ENCODE measurements at regions not wholly inside any gene's neighbourhood (a gene's known extent, or its start where the extent isn't known, plus 50 kb on each side); places are given as distances from the start of the nearest gene placed in this dataset.

DNA sequence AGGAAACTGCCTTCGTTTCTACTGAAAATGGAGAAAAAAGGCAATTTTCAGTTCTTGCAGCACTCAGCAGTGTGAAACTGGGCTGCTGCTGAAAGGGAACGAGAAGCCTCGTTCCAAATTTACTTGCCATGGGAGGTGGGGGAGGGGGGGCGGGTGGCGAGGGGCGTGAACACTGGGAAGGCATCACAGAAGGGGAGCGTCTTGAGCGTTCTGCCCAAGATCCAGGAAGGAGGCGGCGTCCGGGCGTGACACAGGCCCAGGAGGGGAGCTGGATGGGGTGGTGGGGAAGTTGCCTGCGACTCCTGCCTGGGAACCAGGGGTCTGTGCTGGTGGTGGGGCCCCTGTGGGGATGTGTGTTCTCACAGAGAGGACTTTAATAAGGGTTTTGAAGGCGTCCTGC lies 213.5 kb downstream of the CTTN start:
- TF ChIP-seq ZNF114 (CRISPR knock-in tag; IDR thresholded peaks at IDR 0.05) (no peak), POLR2AphosphoS5 (IDR thresholded peaks at IDR 0.05; ENCODE audit: low read depth) (no peak), EZH2phosphoT487 (IDR thresholded peaks at IDR 0.05; ENCODE audit: unreplicated experiment) (no peak), EZH2 (IDR thresholded peaks at IDR 0.05; ENCODE audit: low read depth, unreplicated experiment) (no peak), CREB1 (CRISPR knock-in tag; IDR thresholded peaks at IDR 0.05; ENCODE audit: low read depth) (no peak), ZNF331 (CRISPR knock-in tag; IDR thresholded peaks at IDR 0.05; ENCODE audit: low read depth) (no peak), JUNB (IDR thresholded peaks at IDR 0.05; ENCODE audit: unreplicated experiment) (no peak), ZNF462 (CRISPR knock-in tag; IDR thresholded peaks at IDR 0.05) (no peak), NANOG (IDR thresholded peaks at IDR 0.05; ENCODE audit: borderline replicate concordance) (no peak)
- TF ChIP-seq, protein P1, sequence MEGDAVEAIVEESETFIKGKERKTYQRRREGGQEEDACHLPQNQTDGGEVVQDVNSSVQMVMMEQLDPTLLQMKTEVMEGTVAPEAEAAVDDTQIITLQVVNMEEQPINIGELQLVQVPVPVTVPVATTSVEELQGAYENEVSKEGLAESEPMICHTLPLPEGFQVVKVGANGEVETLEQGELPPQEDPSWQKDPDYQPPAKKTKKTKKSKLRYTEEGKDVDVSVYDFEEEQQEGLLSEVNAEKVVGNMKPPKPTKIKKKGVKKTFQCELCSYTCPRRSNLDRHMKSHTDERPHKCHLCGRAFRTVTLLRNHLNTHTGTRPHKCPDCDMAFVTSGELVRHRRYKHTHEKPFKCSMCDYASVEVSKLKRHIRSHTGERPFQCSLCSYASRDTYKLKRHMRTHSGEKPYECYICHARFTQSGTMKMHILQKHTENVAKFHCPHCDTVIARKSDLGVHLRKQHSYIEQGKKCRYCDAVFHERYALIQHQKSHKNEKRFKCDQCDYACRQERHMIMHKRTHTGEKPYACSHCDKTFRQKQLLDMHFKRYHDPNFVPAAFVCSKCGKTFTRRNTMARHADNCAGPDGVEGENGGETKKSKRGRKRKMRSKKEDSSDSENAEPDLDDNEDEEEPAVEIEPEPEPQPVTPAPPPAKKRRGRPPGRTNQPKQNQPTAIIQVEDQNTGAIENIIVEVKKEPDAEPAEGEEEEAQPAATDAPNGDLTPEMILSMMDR (conservative IDR thresholded peaks at IDR 0.05; ENCODE audit: low read depth in 2 of 2): no peak
- TF ChIP-seq, protein P2, sequence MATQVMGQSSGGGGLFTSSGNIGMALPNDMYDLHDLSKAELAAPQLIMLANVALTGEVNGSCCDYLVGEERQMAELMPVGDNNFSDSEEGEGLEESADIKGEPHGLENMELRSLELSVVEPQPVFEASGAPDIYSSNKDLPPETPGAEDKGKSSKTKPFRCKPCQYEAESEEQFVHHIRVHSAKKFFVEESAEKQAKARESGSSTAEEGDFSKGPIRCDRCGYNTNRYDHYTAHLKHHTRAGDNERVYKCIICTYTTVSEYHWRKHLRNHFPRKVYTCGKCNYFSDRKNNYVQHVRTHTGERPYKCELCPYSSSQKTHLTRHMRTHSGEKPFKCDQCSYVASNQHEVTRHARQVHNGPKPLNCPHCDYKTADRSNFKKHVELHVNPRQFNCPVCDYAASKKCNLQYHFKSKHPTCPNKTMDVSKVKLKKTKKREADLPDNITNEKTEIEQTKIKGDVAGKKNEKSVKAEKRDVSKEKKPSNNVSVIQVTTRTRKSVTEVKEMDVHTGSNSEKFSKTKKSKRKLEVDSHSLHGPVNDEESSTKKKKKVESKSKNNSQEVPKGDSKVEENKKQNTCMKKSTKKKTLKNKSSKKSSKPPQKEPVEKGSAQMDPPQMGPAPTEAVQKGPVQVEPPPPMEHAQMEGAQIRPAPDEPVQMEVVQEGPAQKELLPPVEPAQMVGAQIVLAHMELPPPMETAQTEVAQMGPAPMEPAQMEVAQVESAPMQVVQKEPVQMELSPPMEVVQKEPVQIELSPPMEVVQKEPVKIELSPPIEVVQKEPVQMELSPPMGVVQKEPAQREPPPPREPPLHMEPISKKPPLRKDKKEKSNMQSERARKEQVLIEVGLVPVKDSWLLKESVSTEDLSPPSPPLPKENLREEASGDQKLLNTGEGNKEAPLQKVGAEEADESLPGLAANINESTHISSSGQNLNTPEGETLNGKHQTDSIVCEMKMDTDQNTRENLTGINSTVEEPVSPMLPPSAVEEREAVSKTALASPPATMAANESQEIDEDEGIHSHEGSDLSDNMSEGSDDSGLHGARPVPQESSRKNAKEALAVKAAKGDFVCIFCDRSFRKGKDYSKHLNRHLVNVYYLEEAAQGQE (IDR thresholded peaks at IDR 0.05; ENCODE audit: unreplicated experiment): no peak
- TF ChIP-seq, protein P3, sequence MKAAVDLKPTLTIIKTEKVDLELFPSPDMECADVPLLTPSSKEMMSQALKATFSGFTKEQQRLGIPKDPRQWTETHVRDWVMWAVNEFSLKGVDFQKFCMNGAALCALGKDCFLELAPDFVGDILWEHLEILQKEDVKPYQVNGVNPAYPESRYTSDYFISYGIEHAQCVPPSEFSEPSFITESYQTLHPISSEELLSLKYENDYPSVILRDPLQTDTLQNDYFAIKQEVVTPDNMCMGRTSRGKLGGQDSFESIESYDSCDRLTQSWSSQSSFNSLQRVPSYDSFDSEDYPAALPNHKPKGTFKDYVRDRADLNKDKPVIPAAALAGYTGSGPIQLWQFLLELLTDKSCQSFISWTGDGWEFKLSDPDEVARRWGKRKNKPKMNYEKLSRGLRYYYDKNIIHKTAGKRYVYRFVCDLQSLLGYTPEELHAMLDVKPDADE (IDR thresholded peaks at IDR 0.05): no peak

All from GM23338 (cell line).